ENCODE measurements at regions not wholly inside any gene's neighbourhood (a gene's known extent, or its start where the extent isn't known, plus 50 kb on each side); places are given as distances from the start of the nearest gene placed in this dataset.

- TF ChIP-seq POLR2AphosphoS5 (IDR thresholded peaks at IDR 0.05; ENCODE audit: low read depth, low read length) (no peak), POLR2A (IDR thresholded peaks at IDR 0.05; ENCODE audit: low read depth, low read length) (no peak)
Measured at GRCh38 chr3:135382188-135382587, 583.3 kb upstream of the PPP2R3A start.
